ENCODE measurements at regions not wholly inside any gene's neighbourhood (a gene's known extent, or its start where the extent isn't known, plus 50 kb on each side); places are given as distances from the start of the nearest gene placed in this dataset.

- no peak for DNase-seq (ENCODE audit: low read depth)
- TF ChIP-seq CTCF (IDR thresholded peaks at IDR 0.05; ENCODE audit: control insufficient read depth, extremely low read depth, insufficient read depth): no peak
- no peak overlapping the region for H3K4me3 ChIP-seq (ENCODE audit: low read depth, low read length)
These were observed 148.1 kb upstream of the GDF10 start for GRCh38 chr10:47151920-47152319.

GRCh38 chr10:47152861-47153349 lies 147.1 kb upstream of the GDF10 start:
- peak; percentile 27; the same call in 1 of the 2 replicates for TF ChIP-seq CTCF (IDR thresholded peaks at IDR 0.05; ENCODE audit: control insufficient read depth, extremely low read depth, insufficient read depth)
- no peak overlapping the region for H3K4me3 ChIP-seq (ENCODE audit: low read depth, low read length)
- DNase-seq (ENCODE audit: low read depth): no peak

- no peak for TF ChIP-seq CTCF (IDR thresholded peaks at IDR 0.05; ENCODE audit: control insufficient read depth, extremely low read depth, insufficient read depth)
- no peak for DNase-seq (ENCODE audit: low read depth)
- H3K4me3 ChIP-seq (ENCODE audit: low read depth, low read length): no peak overlapping the region
These were observed 145.2 kb upstream of the GDF10 start for GRCh38 chr10:47154762-47155161.

GRCh38 chr10:47156873-47157272 lies 143.1 kb upstream of the GDF10 start:
- H3K4me3 ChIP-seq (ENCODE audit: low read depth, low read length): no peak overlapping the region
- no peak for TF ChIP-seq CTCF (IDR thresholded peaks at IDR 0.05; ENCODE audit: control insufficient read depth, extremely low read depth, insufficient read depth)
- no peak for DNase-seq (ENCODE audit: low read depth)

GRCh38 chr10:47158116-47159071 lies 141.6 kb upstream of the GDF10 start:
- no peak overlapping the region for H3K4me3 ChIP-seq (ENCODE audit: low read depth, low read length)
- DNase-seq (ENCODE audit: low read depth): no peak
- TF ChIP-seq CTCF (IDR thresholded peaks at IDR 0.05; ENCODE audit: control insufficient read depth, extremely low read depth, insufficient read depth): no peak

GRCh38 chr10:47159361-47160260 lies 140.4 kb upstream of the GDF10 start:
- no peak overlapping the region for H3K4me3 ChIP-seq (ENCODE audit: low read depth, low read length)
- TF ChIP-seq CTCF (IDR thresholded peaks at IDR 0.05; ENCODE audit: control insufficient read depth, extremely low read depth, insufficient read depth): no peak
- DNase-seq (ENCODE audit: low read depth): no peak

Measured in LNCaP clone FGC (cell line).